ENCODE measurements at regions not wholly inside any gene's neighbourhood (a gene's known extent, or its start where the extent isn't known, plus 50 kb on each side); places are given as distances from the start of the nearest gene placed in this dataset.

- intact Hi-C loops (cut with DNase I; ENCODE audit: low total_unique reads) = no loop called here
- DNase-seq = no peak
- Histone ChIP-seq H3K27ac (no peak overlapping the region), H3K36me3 (no peaks in the 10 kb centered on the region), H3K9me3 (no peaks in the 10 kb centered on the region), H3K4me3 (no peak overlapping the region), H3K4me1 (no peaks in the 10 kb centered on the region), H3K27me3 (no peaks in the 10 kb centered on the region)
- TF ChIP-seq CTCF (IDR thresholded peaks at IDR 0.05) = no peak
Measured at GRCh38 chr12:66066137-66066928, 64.2 kb downstream of the LLPH start.

- Histone ChIP-seq H3K4me1 (no peaks in the 10 kb centered on the region), H3K36me3 (no peaks in the 10 kb centered on the region), H3K27ac (no peak overlapping the region), H3K27me3 (no peaks in the 10 kb centered on the region), H3K9me3 (no peaks in the 10 kb centered on the region), H3K4me3 (no peak overlapping the region)
- no peak for TF ChIP-seq CTCF (IDR thresholded peaks at IDR 0.05)
- intact Hi-C loops (cut with DNase I; ENCODE audit: low total_unique reads) = no loop called here
- no peak for DNase-seq
Measured at GRCh38 chr12:66065641-66066136, 64.9 kb downstream of the LLPH start.

GRCh38 chr12:66065150-66065549 lies 65.4 kb downstream of the LLPH start:
- H3K27me3 ChIP-seq = no peaks in the 10 kb centered on the region
- no peaks in the 10 kb centered on the region for H3K9me3 ChIP-seq
- no peak for TF ChIP-seq CTCF (IDR thresholded peaks at IDR 0.05)
- DNase-seq = no peak
- H3K27ac ChIP-seq = no peak overlapping the region
- H3K4me3 ChIP-seq = no peak overlapping the region
- no peaks in the 10 kb centered on the region for H3K36me3 ChIP-seq
- intact Hi-C loops (cut with DNase I; ENCODE audit: low total_unique reads) = no loop called here
- no peaks in the 10 kb centered on the region for H3K4me1 ChIP-seq

GRCh38 chr12:66063916-66064315 lies 66.6 kb downstream of the LLPH start:
- Histone ChIP-seq H3K27ac (no peak overlapping the region), H3K9me3 (no peaks in the 10 kb centered on the region), H3K4me3 (no peak overlapping the region), H3K4me1 (no peaks in the 10 kb centered on the region), H3K27me3 (no peaks in the 10 kb centered on the region), H3K36me3 (no peaks in the 10 kb centered on the region)
- intact Hi-C loops (cut with DNase I; ENCODE audit: low total_unique reads) = no loop called here
- no peak for TF ChIP-seq CTCF (IDR thresholded peaks at IDR 0.05)
- DNase-seq = no peak

- DNase-seq = no peak
- intact Hi-C loops (cut with DNase I; ENCODE audit: low total_unique reads) = no loop called here
- no peaks in the 10 kb centered on the region for H3K36me3 ChIP-seq
- H3K27me3 ChIP-seq = no peaks in the 10 kb centered on the region
- no peak overlapping the region for H3K27ac ChIP-seq
- no peaks in the 10 kb centered on the region for H3K9me3 ChIP-seq
- H3K4me1 ChIP-seq = no peaks in the 10 kb centered on the region
- no peak overlapping the region for H3K4me3 ChIP-seq
- no peak for TF ChIP-seq CTCF (IDR thresholded peaks at IDR 0.05)
Measured at GRCh38 chr12:66062290-66062625, 68.3 kb downstream of the LLPH start.
